ENCODE measurements at regions not wholly inside any gene's neighbourhood (a gene's known extent, or its start where the extent isn't known, plus 50 kb on each side); places are given as distances from the start of the nearest gene placed in this dataset.

- H3K27ac ChIP-seq (ENCODE audit: low read length): no peak overlapping the region
- H3K27me3 ChIP-seq (ENCODE audit: insufficient read depth, low read depth, low read length): no peaks in the 10 kb centered on the region
- no peaks in the 10 kb centered on the region for H3K79me2 ChIP-seq (replicated peaks; ENCODE audit: insufficient read depth, low read length)
- no peaks in the 10 kb centered on the region for H3K9me2 ChIP-seq (ENCODE audit: insufficient read depth, low read length)
- H3K9me3 ChIP-seq (ENCODE audit: low read length): no peaks in the 10 kb centered on the region
- H3K4me3 ChIP-seq (ENCODE audit: low read length): no peak overlapping the region
- H3K36me3 ChIP-seq (ENCODE audit: insufficient read depth, low read length): no peaks in the 10 kb centered on the region
- no peaks in the 10 kb centered on the region for H3F3A ChIP-seq (ENCODE audit: insufficient read depth, low read length, poor library complexity, severe bottlenecking)
- no peak overlapping the region for H3K4me2 ChIP-seq (ENCODE audit: low read length)
- no peak for TF ChIP-seq TAF1 (IDR thresholded peaks at IDR 0.05; ENCODE audit: low read depth)
- TF ChIP-seq, protein P1, sequence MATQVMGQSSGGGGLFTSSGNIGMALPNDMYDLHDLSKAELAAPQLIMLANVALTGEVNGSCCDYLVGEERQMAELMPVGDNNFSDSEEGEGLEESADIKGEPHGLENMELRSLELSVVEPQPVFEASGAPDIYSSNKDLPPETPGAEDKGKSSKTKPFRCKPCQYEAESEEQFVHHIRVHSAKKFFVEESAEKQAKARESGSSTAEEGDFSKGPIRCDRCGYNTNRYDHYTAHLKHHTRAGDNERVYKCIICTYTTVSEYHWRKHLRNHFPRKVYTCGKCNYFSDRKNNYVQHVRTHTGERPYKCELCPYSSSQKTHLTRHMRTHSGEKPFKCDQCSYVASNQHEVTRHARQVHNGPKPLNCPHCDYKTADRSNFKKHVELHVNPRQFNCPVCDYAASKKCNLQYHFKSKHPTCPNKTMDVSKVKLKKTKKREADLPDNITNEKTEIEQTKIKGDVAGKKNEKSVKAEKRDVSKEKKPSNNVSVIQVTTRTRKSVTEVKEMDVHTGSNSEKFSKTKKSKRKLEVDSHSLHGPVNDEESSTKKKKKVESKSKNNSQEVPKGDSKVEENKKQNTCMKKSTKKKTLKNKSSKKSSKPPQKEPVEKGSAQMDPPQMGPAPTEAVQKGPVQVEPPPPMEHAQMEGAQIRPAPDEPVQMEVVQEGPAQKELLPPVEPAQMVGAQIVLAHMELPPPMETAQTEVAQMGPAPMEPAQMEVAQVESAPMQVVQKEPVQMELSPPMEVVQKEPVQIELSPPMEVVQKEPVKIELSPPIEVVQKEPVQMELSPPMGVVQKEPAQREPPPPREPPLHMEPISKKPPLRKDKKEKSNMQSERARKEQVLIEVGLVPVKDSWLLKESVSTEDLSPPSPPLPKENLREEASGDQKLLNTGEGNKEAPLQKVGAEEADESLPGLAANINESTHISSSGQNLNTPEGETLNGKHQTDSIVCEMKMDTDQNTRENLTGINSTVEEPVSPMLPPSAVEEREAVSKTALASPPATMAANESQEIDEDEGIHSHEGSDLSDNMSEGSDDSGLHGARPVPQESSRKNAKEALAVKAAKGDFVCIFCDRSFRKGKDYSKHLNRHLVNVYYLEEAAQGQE (IDR thresholded peaks at IDR 0.05; ENCODE audit: borderline replicate concordance): no peak
- no peak for TF ChIP-seq EP300 (conservative IDR thresholded peaks at IDR 0.05; ENCODE audit: poor library complexity, severe bottlenecking)
- TF ChIP-seq EZH2 (IDR thresholded peaks at IDR 0.05; ENCODE audit: borderline replicate concordance, insufficient read depth, low read length, poor library complexity, severe bottlenecking): no peak
- TF ChIP-seq MXI1 (conservative IDR thresholded peaks at IDR 0.05; ENCODE audit: poor library complexity, severe bottlenecking): no peak
- TF ChIP-seq RAD21 (conservative IDR thresholded peaks at IDR 0.05): no peak
- H3K9ac ChIP-seq (ENCODE audit: low read length): no peak overlapping the region
- no peaks in the 10 kb centered on the region for H4K20me1 ChIP-seq (ENCODE audit: insufficient read depth)
- H2AFZ ChIP-seq (ENCODE audit: low read depth, low read length): no peak overlapping the region
These were observed 486.3 kb upstream of the ZNF462 start for GRCh38 chr9:106376689-106377088.

DNA sequence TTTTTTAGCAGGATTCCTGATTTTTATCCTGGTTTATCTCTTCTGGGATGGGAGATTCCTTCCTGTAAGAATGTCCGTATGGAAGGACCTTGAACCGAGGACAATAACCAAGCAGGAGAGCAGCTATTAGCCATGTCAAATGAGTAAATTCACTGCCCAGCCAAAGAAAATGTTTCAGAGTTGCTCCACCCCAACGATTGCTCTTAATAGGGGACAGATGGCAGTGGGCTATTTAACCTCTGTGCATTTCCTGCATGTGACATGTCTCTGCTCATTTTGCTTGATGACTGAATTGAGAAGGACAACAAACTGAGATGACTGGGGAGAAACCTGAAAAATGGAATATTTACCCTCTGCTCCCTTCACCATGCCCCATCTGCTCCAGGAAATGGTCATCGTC lies 479.9 kb upstream of the ZNF462 start:
- no peak overlapping the region for H3K27ac ChIP-seq (ENCODE audit: low read length)
- no peak overlapping the region for H3K4me2 ChIP-seq (ENCODE audit: low read length)
- H3K36me3 ChIP-seq (ENCODE audit: insufficient read depth, low read length): no peaks in the 10 kb centered on the region
- no peaks in the 10 kb centered on the region for H3K27me3 ChIP-seq (ENCODE audit: insufficient read depth, low read depth, low read length)
- no peaks in the 10 kb centered on the region for H3F3A ChIP-seq (ENCODE audit: insufficient read depth, low read length, poor library complexity, severe bottlenecking)
- no peaks in the 10 kb centered on the region for H3K9me3 ChIP-seq (ENCODE audit: low read length)
- no peaks in the 10 kb centered on the region for H4K20me1 ChIP-seq (ENCODE audit: insufficient read depth)
- no peak overlapping the region for H2AFZ ChIP-seq (ENCODE audit: low read depth, low read length)
- no peak overlapping the region for H3K4me3 ChIP-seq (ENCODE audit: low read length)
- no peak for TF ChIP-seq EP300 (conservative IDR thresholded peaks at IDR 0.05; ENCODE audit: poor library complexity, severe bottlenecking)
- TF ChIP-seq TAF1 (IDR thresholded peaks at IDR 0.05; ENCODE audit: low read depth): no peak
- TF ChIP-seq MXI1 (conservative IDR thresholded peaks at IDR 0.05; ENCODE audit: poor library complexity, severe bottlenecking): no peak
- TF ChIP-seq, protein P1 (IDR thresholded peaks at IDR 0.05; ENCODE audit: borderline replicate concordance): no peak
- TF ChIP-seq RAD21 (conservative IDR thresholded peaks at IDR 0.05): no peak
- TF ChIP-seq EZH2 (IDR thresholded peaks at IDR 0.05; ENCODE audit: borderline replicate concordance, insufficient read depth, low read length, poor library complexity, severe bottlenecking): no peak
- TF ChIP-seq, protein P2, sequence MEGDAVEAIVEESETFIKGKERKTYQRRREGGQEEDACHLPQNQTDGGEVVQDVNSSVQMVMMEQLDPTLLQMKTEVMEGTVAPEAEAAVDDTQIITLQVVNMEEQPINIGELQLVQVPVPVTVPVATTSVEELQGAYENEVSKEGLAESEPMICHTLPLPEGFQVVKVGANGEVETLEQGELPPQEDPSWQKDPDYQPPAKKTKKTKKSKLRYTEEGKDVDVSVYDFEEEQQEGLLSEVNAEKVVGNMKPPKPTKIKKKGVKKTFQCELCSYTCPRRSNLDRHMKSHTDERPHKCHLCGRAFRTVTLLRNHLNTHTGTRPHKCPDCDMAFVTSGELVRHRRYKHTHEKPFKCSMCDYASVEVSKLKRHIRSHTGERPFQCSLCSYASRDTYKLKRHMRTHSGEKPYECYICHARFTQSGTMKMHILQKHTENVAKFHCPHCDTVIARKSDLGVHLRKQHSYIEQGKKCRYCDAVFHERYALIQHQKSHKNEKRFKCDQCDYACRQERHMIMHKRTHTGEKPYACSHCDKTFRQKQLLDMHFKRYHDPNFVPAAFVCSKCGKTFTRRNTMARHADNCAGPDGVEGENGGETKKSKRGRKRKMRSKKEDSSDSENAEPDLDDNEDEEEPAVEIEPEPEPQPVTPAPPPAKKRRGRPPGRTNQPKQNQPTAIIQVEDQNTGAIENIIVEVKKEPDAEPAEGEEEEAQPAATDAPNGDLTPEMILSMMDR (IDR thresholded peaks at IDR 0.05; ENCODE audit: poor library complexity, severe bottlenecking): no peak
- TF ChIP-seq SMC3 (conservative IDR thresholded peaks at IDR 0.05; ENCODE audit: poor library complexity): no peak
- TF ChIP-seq POLR2AphosphoS5 (IDR thresholded peaks at IDR 0.05): no peak
- H3K9ac ChIP-seq (ENCODE audit: low read length): no peak overlapping the region
- no peaks in the 10 kb centered on the region for H3K79me2 ChIP-seq (replicated peaks; ENCODE audit: insufficient read depth, low read length)
- H3K9me2 ChIP-seq (ENCODE audit: insufficient read depth, low read length): no peaks in the 10 kb centered on the region

Data from neural cell (in vitro differentiated cells).